Nephron progenitor cell (in vitro differentiated cells): ENCODE measurements at regions not wholly inside any gene's neighbourhood (a gene's known extent, or its start where the extent isn't known, plus 50 kb on each side); places are given as distances from the start of the nearest gene placed in this dataset.

Experiments used
- DNase-seq: peaks from one replicate; pipeline ENCODE4 v3.0.0; 2021
- H3K27ac Mint-ChIP-seq: 2 replicates; pipeline ENCODE4 v1.8.0; 2021; ENCODE audit warnings: mild to moderate bottlenecking, moderate library complexity, mixed read lengths
- H3K27me3 Mint-ChIP-seq: 2 replicates; pipeline ENCODE4 v1.8.0; 2021; ENCODE audit warnings: mild to moderate bottlenecking, low read depth, mixed read lengths; ENCODE audit not compliant: poor library complexity
- H3K36me3 Mint-ChIP-seq: 2 replicates; pipeline ENCODE4 v1.8.0; 2021; ENCODE audit warnings: low read depth, mixed read lengths
- H3K4me1 Mint-ChIP-seq: 2 replicates; pipeline ENCODE4 v1.8.0; 2021; ENCODE audit warnings: mixed read lengths
- H3K4me3 Mint-ChIP-seq: 2 replicates; pipeline ENCODE4 v1.8.0; 2021; ENCODE audit warnings: mild to moderate bottlenecking, moderate library complexity, mixed read lengths
- H3K9me3 Mint-ChIP-seq: 2 replicates; pipeline ENCODE4 v1.8.0; 2021; ENCODE audit warnings: mild to moderate bottlenecking, moderate library complexity, mixed read lengths
- TF ChIP-seq, protein P1 (sequence below): fragments of 200-600 bp; sonication (generic); IDR thresholded peaks from 2 replicates; pipeline ENCODE4 v1.5.0; 2021; ENCODE audit warnings: antibody characterized with exemption

DNA sequence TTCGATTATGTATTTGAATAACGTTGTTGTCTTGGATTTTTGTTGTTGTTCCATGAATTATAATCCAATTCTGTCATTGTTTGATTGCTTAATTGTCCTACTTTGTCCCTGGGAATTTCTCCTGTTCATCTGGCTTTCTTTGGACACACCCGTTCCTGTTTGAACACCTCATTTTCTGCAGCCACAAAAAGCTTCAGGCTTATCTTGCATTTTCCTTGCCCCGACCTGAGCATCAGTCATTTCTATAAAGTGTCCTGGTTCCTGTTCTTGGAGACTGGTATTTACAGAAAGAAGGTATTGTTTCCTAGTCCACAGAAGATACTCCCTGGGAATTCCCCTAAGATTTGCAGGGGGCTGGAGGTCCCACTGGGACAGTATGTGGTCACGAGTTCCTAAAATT is 731.8 kb upstream of the ARGLU1 start:
- H3K27me3 Mint-ChIP-seq = no peaks in the 10 kb centered on the region
- H3K27ac Mint-ChIP-seq = no peak overlapping the region
- TF ChIP-seq, protein P1, sequence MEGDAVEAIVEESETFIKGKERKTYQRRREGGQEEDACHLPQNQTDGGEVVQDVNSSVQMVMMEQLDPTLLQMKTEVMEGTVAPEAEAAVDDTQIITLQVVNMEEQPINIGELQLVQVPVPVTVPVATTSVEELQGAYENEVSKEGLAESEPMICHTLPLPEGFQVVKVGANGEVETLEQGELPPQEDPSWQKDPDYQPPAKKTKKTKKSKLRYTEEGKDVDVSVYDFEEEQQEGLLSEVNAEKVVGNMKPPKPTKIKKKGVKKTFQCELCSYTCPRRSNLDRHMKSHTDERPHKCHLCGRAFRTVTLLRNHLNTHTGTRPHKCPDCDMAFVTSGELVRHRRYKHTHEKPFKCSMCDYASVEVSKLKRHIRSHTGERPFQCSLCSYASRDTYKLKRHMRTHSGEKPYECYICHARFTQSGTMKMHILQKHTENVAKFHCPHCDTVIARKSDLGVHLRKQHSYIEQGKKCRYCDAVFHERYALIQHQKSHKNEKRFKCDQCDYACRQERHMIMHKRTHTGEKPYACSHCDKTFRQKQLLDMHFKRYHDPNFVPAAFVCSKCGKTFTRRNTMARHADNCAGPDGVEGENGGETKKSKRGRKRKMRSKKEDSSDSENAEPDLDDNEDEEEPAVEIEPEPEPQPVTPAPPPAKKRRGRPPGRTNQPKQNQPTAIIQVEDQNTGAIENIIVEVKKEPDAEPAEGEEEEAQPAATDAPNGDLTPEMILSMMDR = no peak
- no peak for DNase-seq
- H3K36me3 Mint-ChIP-seq = no peaks in the 10 kb centered on the region
- H3K4me3 Mint-ChIP-seq = no peak overlapping the region
- H3K9me3 Mint-ChIP-seq = no peaks in the 10 kb centered on the region
- no peaks in the 10 kb centered on the region for H3K4me1 Mint-ChIP-seq

DNA sequence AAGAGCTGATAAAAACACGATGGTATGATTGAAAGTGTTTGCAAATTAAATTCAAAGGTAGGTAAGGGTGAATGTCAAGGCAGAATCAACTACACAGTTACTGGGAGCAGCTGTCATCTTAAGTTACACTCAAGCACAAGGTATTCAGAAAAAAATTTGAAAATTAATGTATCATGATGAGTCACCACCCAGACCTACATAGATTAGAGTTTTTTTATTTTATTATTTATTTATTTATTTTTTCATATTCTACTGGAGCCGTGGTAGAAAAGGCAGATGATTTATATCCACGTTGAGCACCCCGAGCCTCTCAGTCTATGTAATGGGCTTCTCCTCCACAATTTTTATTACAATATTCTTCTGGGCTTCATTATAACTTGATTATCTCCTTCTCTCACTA is 728.9 kb upstream of the ARGLU1 start:
- Mint-ChIP-seq H3K9me3 (no peaks in the 10 kb centered on the region), H3K36me3 (no peaks in the 10 kb centered on the region)

DNA sequence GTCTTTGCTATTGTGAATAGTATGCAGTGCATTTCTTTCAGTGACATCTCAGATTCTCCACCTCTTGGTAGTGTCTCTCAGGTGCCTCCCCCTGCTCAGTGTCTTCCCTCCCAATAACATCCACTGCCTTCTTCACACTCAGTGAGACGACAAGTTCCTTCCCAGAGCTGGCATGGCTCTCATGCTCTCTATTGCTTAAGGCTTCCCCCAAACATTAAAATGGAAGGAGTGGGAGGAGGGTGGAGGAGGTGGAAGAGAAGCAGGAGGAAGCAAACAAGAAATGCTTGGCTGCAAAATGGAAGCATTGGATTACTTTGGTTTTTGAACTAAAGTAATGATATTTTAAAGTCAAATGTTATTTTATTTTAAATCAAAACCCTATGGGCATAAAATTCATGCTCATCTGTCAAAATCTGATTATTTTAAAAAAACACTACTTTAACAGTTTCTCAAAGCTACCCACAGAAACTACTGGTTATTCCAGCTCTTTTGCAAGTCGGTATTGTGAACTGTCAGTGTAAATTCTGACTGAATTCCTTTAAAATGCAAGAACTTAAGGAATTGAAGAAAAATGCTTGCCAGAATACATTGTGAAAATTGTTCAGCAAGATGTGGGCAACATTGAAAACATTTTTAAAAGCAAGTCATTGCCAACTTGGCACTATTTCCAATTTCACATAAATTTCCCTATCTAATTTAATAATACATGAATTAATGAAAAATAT is 727.6 kb upstream of the ARGLU1 start:
- H3K27ac Mint-ChIP-seq = no peak overlapping the region
- TF ChIP-seq, protein P1 = no peak
- H3K4me1 Mint-ChIP-seq = no peaks in the 10 kb centered on the region
- H3K27me3 Mint-ChIP-seq = no peaks in the 10 kb centered on the region
- no peak overlapping the region for H3K4me3 Mint-ChIP-seq
- H3K9me3 Mint-ChIP-seq = no peaks in the 10 kb centered on the region
- H3K36me3 Mint-ChIP-seq = no peaks in the 10 kb centered on the region
- DNase-seq = no peak

More for the DNA sequence above, 728.9 kb upstream of the ARGLU1 start:
- DNase-seq = no peak
- Mint-ChIP-seq H3K27ac (no peak overlapping the region), H3K4me3 (no peak overlapping the region), H3K27me3 (no peaks in the 10 kb centered on the region), H3K4me1 (no peaks in the 10 kb centered on the region)
- TF ChIP-seq, protein P1 = no peak

DNA sequence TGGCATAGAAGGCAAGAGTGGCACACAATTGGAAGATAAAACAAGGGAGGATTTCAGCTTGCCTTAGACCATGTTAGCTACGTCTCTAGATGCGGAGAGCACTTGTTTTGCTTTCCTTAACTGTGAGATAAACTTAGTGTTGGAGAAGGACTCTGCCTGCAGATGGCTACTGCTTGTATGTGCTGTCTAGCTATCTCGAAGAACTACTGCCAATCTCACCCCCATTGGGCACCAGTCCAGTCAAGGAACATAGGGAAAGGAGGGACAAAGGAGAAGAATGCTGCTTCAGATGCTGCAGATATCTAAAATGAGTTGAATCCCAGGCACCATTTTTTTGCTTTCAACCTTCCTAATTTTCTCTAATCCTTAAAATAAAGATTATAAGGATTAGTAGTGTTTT is 726.0 kb upstream of the ARGLU1 start:
- Mint-ChIP-seq H3K4me1 (no peaks in the 10 kb centered on the region), H3K27ac (no peak overlapping the region), H3K9me3 (no peaks in the 10 kb centered on the region), H3K36me3 (no peaks in the 10 kb centered on the region), H3K27me3 (peaks cover 3% of the 10 kb centered on the region), H3K4me3 (no peak overlapping the region)
- TF ChIP-seq, protein P1 = no peak
- no peak for DNase-seq

DNA sequence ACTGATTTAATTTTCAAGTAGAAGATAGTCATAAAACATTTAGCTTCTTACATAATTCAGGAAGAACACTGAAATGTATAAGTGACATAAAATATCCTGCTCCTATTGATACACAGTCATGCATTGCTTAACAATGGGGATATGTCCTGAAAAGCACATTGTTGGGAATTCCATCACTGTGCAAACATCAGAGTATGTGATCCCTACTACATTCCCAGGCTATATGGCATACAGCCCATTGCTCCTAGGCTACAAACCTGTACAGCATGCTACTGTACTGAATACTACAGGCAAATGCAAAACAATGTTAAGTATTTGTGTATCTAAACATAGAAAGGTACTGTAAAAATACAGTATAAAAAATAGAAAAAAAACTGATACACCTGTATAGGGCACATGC is 723.9 kb upstream of the ARGLU1 start:
- TF ChIP-seq, protein P1 = no peak
- H3K36me3 Mint-ChIP-seq = no peaks in the 10 kb centered on the region
- H3K27ac Mint-ChIP-seq = no peak overlapping the region
- H3K4me3 Mint-ChIP-seq = no peak overlapping the region
- H3K9me3 Mint-ChIP-seq = no peaks in the 10 kb centered on the region
- H3K4me1 Mint-ChIP-seq = no peaks in the 10 kb centered on the region
- no peak for DNase-seq
- H3K27me3 Mint-ChIP-seq = peaks cover 3% of the 10 kb centered on the region

DNA sequence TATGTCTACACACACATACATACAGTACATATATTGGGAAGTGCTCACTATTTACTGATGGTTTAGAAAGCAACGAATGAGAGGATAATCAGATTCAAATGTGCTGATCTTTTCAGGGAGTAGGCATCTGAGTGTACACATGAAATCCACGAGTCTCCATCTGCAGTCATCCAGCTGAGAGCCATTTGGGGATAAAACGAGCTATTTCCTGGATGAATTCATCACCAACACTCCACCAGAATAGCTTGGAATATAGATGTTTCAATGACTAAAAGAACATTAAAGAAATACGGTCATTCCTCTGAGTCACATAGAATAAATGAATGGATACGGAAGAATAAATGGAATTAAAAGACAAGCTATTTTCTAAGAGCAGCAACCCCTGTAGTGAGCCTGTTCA is 721.6 kb upstream of the ARGLU1 start:
- Mint-ChIP-seq H3K36me3 (no peaks in the 10 kb centered on the region), H3K9me3 (no peaks in the 10 kb centered on the region), H3K27me3 (peaks cover 3% of the 10 kb centered on the region), H3K4me3 (no peak overlapping the region), H3K27ac (no peak overlapping the region), H3K4me1 (no peaks in the 10 kb centered on the region)
- TF ChIP-seq, protein P1 = no peak
- no peak for DNase-seq
